ENCODE measurements at regions not wholly inside any gene's neighbourhood (a gene's known extent, or its start where the extent isn't known, plus 50 kb on each side); places are given as distances from the start of the nearest gene placed in this dataset.

DNA sequence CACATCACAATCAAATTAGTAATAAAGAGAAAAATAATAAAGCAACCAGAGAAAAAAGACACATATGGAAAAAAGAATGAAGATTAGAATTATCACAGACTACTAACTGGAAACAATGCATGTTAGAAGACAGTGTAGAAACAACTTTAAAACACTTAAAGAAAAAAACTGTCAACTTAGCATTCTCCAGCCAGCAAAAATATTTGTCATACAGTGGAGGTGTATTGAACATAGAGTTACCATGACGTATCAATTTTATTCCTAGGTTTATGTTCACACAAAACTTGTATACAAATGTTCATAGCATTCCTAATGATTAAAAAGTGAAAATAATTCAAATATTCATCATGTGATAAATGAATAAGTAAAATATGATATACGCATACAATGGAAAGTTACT, 61.5 kb upstream of the ADAM23 start:
- H3K9me3 ChIP-seq (ENCODE audit: control insufficient read depth, insufficient read depth, low read depth, low read length) = peaks cover 4% of the 10 kb centered on the region; the same call in 1 of the 2 replicates
- TF ChIP-seq SIN3A (IDR thresholded peaks at IDR 0.05; ENCODE audit: borderline replicate concordance, insufficient read depth, low read depth, low read length) (no peak), POLR2AphosphoS5 (IDR thresholded peaks at IDR 0.05; ENCODE audit: low read depth, low read length) (no peak), TCF7L2 (IDR thresholded peaks at IDR 0.05; ENCODE audit: low read depth, low read length) (no peak)
- TF ChIP-seq, protein P1, sequence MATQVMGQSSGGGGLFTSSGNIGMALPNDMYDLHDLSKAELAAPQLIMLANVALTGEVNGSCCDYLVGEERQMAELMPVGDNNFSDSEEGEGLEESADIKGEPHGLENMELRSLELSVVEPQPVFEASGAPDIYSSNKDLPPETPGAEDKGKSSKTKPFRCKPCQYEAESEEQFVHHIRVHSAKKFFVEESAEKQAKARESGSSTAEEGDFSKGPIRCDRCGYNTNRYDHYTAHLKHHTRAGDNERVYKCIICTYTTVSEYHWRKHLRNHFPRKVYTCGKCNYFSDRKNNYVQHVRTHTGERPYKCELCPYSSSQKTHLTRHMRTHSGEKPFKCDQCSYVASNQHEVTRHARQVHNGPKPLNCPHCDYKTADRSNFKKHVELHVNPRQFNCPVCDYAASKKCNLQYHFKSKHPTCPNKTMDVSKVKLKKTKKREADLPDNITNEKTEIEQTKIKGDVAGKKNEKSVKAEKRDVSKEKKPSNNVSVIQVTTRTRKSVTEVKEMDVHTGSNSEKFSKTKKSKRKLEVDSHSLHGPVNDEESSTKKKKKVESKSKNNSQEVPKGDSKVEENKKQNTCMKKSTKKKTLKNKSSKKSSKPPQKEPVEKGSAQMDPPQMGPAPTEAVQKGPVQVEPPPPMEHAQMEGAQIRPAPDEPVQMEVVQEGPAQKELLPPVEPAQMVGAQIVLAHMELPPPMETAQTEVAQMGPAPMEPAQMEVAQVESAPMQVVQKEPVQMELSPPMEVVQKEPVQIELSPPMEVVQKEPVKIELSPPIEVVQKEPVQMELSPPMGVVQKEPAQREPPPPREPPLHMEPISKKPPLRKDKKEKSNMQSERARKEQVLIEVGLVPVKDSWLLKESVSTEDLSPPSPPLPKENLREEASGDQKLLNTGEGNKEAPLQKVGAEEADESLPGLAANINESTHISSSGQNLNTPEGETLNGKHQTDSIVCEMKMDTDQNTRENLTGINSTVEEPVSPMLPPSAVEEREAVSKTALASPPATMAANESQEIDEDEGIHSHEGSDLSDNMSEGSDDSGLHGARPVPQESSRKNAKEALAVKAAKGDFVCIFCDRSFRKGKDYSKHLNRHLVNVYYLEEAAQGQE (IDR thresholded peaks at IDR 0.05; ENCODE audit: insufficient read depth in 1 of 2, low read depth in 2 of 2, low read length in 1 of 2) = no peak
- TF ChIP-seq, protein P2, sequence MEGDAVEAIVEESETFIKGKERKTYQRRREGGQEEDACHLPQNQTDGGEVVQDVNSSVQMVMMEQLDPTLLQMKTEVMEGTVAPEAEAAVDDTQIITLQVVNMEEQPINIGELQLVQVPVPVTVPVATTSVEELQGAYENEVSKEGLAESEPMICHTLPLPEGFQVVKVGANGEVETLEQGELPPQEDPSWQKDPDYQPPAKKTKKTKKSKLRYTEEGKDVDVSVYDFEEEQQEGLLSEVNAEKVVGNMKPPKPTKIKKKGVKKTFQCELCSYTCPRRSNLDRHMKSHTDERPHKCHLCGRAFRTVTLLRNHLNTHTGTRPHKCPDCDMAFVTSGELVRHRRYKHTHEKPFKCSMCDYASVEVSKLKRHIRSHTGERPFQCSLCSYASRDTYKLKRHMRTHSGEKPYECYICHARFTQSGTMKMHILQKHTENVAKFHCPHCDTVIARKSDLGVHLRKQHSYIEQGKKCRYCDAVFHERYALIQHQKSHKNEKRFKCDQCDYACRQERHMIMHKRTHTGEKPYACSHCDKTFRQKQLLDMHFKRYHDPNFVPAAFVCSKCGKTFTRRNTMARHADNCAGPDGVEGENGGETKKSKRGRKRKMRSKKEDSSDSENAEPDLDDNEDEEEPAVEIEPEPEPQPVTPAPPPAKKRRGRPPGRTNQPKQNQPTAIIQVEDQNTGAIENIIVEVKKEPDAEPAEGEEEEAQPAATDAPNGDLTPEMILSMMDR (IDR thresholded peaks at IDR 0.05) = no peak
- in situ Hi-C loops (cut with HindIII; ENCODE audit: low pct_unique_long_range_greater_than_20kb, low sequenced_read_pairs) (no loop called here), intact Hi-C loops (cut with micrococcal nuclease; ENCODE audit: unreplicated experiment) (no loop called here)
- DNase-seq (ENCODE audit: low read depth, low spot score) (no peak), ATAC-seq (no peak)
- no peaks in the 10 kb centered on the region for H3K36me3 ChIP-seq (ENCODE audit: control insufficient read depth, insufficient read depth, low read length)
- no peak overlapping the region for H3K27ac ChIP-seq (ENCODE audit: low read length)
- no TSS peak for BruUV-seq (replicated peaks)
- CTCF ChIA-PET = no interaction called here
- H3K27me3 ChIP-seq (ENCODE audit: control insufficient read depth, insufficient read depth, low read length) = no peaks in the 10 kb centered on the region
- POLR2A ChIA-PET = interaction anchor here (0.5 kb wide), 1 partner anchor 172 kb away, joined by 4 read pairs; no protein-coding TSS in a partner anchor
- no peak overlapping the region for H3K4me3 ChIP-seq (ENCODE audit: low read depth in 2 of 2, low read length in 2 of 2)
- no peaks in the 10 kb centered on the region for H3K4me1 ChIP-seq (ENCODE audit: control insufficient read depth, insufficient read depth, low read length)

DNA sequence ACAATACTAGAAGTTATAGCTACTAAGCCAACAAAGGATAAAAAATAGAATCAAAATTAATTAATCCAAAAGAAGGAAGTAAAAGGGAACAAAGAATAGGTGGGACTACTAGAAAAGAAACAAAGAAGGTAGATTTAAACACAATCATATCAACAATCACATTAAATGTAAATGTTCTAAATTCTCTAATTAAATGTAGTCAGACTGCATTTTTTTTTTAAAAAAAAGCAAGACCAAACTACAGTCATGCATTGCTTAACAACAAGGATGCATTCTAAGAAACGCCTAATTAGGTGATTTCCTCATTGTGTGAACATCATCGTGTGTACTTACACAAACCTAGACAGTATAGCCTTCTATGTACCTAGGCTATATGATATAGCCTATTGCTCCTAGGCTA, 59.7 kb upstream of the ADAM23 start:
- Histone ChIP-seq H3K36me3 (ENCODE audit: control insufficient read depth, insufficient read depth, low read length) (no peaks in the 10 kb centered on the region), H3K27me3 (ENCODE audit: control insufficient read depth, insufficient read depth, low read length) (no peaks in the 10 kb centered on the region), H3K9me3 (ENCODE audit: control insufficient read depth, insufficient read depth, low read depth, low read length) (peaks cover 4% of the 10 kb centered on the region; the same call in 1 of the 2 replicates), H3K27ac (ENCODE audit: low read length) (no peak overlapping the region), H3K4me1 (ENCODE audit: control insufficient read depth, insufficient read depth, low read length) (no peaks in the 10 kb centered on the region), H3K4me3 (ENCODE audit: low read depth in 2 of 2, low read length in 2 of 2) (no peak overlapping the region)
- POLR2A ChIA-PET = no interaction called here
- in situ Hi-C loops (cut with HindIII; ENCODE audit: low pct_unique_long_range_greater_than_20kb, low sequenced_read_pairs) = no loop called here
- TF ChIP-seq, protein P2 (IDR thresholded peaks at IDR 0.05) = no peak
- TF ChIP-seq TCF7L2 (IDR thresholded peaks at IDR 0.05; ENCODE audit: low read depth, low read length) (no peak), SIN3A (IDR thresholded peaks at IDR 0.05; ENCODE audit: borderline replicate concordance, insufficient read depth, low read depth, low read length) (no peak), POLR2AphosphoS5 (IDR thresholded peaks at IDR 0.05; ENCODE audit: low read depth, low read length) (no peak)
- TF ChIP-seq, protein P1 (IDR thresholded peaks at IDR 0.05; ENCODE audit: insufficient read depth in 1 of 2, low read depth in 2 of 2, low read length in 1 of 2) = no peak
- ATAC-seq = no peak
- no peak for DNase-seq (ENCODE audit: low read depth, low spot score)
- BruUV-seq (replicated peaks) = no TSS peak
- intact Hi-C loops (cut with micrococcal nuclease; ENCODE audit: unreplicated experiment) = no loop called here
- CTCF ChIA-PET = no interaction called here

All from Panc1 (cell line).